K562 (cell line): ENCODE measurements at regions not wholly inside any gene's neighbourhood (a gene's known extent, or its start where the extent isn't known, plus 50 kb on each side); places are given as distances from the start of the nearest gene placed in this dataset.

Experiments
- ATAC-seq: fragments of 200-7000 bp; cut with Tn5 transposase; 3 replicates; pipeline ENCODE4 v1.9.1; 2020; ENCODE audit warnings: moderate library complexity
- BruUV-seq: library from RNA; stranded (reverse); fragments of 400-500 nt; replicated peaks from 2 replicates; lab custom pipeline; 2021; lab: Mats Ljungman, UMichigan
- CTCF ChIA-PET: fragments of 300-600 bp; formaldehyde crosslinking; extraction: SDS; loops from one replicate; lab custom pipeline; 2021; ENCODE audit warnings: low intra/inter-chr PET ratio; lab: Yijun Ruan, JAX
- POLR2A ChIA-PET: fragments of 300-600, 350-650 bp; sonication (Branson Sonifier 250); formaldehyde crosslinking; extraction: SDS; loops from one replicate; lab custom pipeline; 2021; ENCODE audit warnings: antibody characterized with exemption, inconsistent platforms; lab: Yijun Ruan, JAX
- DNase-seq, 4 experiments: peaks; one replicate each; pipeline versions ENCODE4 v3.0.0 to v3.0.0-alpha.2; 2011 to 2018; ENCODE audit warnings: low spot score in 3 of 4, mixed read lengths in 3 of 4; ENCODE audit errors: extremely low read depth in 1 of 4
- FAIRE-seq: peaks from 2 replicates; lab custom pipeline; 2011; peaks lifted over from hg19 to GRCh38; lab: Jason Lieb, UNC
- H2AFZ ChIP-seq: 2 replicates; pipeline ENCODE4 v1.6.0; 2011; ENCODE audit warnings: low read depth, low read length, control low read depth, inconsistent platforms
- H3K27ac ChIP-seq: fragments of 200-600 bp; 3 replicates; pipeline ENCODE4 v1.8.0; 2011; ENCODE audit warnings: low read depth, mild to moderate bottlenecking, control low read depth, inconsistent platforms, low read length, moderate library complexity, mixed read lengths; ENCODE audit errors: extremely low read depth
- H3K27me3 ChIP-seq, 2 experiments: fragments of 300-600 bp in 1 of 2; 2 replicates in 1 of 2; 3 replicates in 1 of 2; pipeline versions ENCODE4 v1.6.0 to v1.8.0; 2011; ENCODE audit warnings: inconsistent platforms in 2 of 2, low read length in 2 of 2, mild to moderate bottlenecking in 1 of 2, mixed read lengths in 1 of 2, moderate library complexity in 1 of 2; ENCODE audit not compliant: control insufficient read depth in 2 of 2, insufficient read depth in 2 of 2
- H3K36me3 ChIP-seq: fragments of 300-600 bp; 3 replicates; pipeline ENCODE4 v1.8.0; 2011; ENCODE audit warnings: mild to moderate bottlenecking, low read length, inconsistent platforms; ENCODE audit not compliant: control insufficient read depth, insufficient read depth
- H3K4me1 ChIP-seq, 2 experiments: fragments of 200-600 bp in 1 of 2; replicated peaks in 1 of 2; 2 replicates in 1 of 2; 3 replicates in 1 of 2; pipeline versions ENCODE4 v1.5.1 to v1.8.0; 2011; ENCODE audit warnings: inconsistent platforms in 2 of 2, low read length in 2 of 2, mild to moderate bottlenecking in 1 of 2, mixed read lengths in 1 of 2, moderate library complexity in 1 of 2; ENCODE audit not compliant: control insufficient read depth in 2 of 2, insufficient read depth in 2 of 2
- H3K4me2 ChIP-seq: 2 replicates; pipeline ENCODE4 v1.6.1; 2011; ENCODE audit warnings: low read length, control low read depth, inconsistent platforms, mixed read lengths; ENCODE audit not compliant: insufficient read depth
- H3K4me3 ChIP-seq: fragments of 200-600 bp; sonication (generic), shearing (Covaris generic); 2 replicates; pipeline ENCODE4 v1.5.1; 2016; ENCODE audit warnings: control low read depth, inconsistent platforms
- H3K79me2 ChIP-seq: fragments of 200-600 bp; 3 replicates; pipeline ENCODE4 v1.8.0; 2011; ENCODE audit warnings: low read length, inconsistent platforms; ENCODE audit not compliant: control insufficient read depth, insufficient read depth
- H3K9ac ChIP-seq, 2 experiments: 2 replicates each; pipeline versions ENCODE4 v1.6.0 to v1.6.1; 2011; ENCODE audit warnings: low read depth in 2 of 2, low read length in 2 of 2, control low read depth in 1 of 2, inconsistent platforms in 1 of 2, mild to moderate bottlenecking in 1 of 2, mixed read lengths in 1 of 2; ENCODE audit not compliant: insufficient read depth in 1 of 2
- H3K9me1 ChIP-seq: one replicate; pipeline ENCODE4 v1.6.0; 2011; ENCODE audit warnings: inconsistent platforms, mild to moderate bottlenecking, low read length, moderate library complexity; ENCODE audit not compliant: control insufficient read depth, insufficient read depth
- H3K9me3 ChIP-seq: replicated peaks from 2 replicates; pipeline ENCODE4 v1.5.1; 2011; ENCODE audit warnings: low read depth, low read length, inconsistent platforms; ENCODE audit not compliant: control insufficient read depth, insufficient read depth
- H4K20me1 ChIP-seq: replicated peaks from 2 replicates; pipeline ENCODE4 v1.6.1; 2011; ENCODE audit warnings: low read length, inconsistent platforms, mixed read lengths; ENCODE audit not compliant: control insufficient read depth, insufficient read depth
- BCL6 ChIP-seq: fragments of 250-450 bp; sonication (Bioruptor Pico); IDR thresholded peaks from 2 replicates; pipeline ENCODE4 v1.4.0; 2020
- C11orf30 ChIP-seq: fragments of 450-650 bp; IDR thresholded peaks from 2 replicates; pipeline ENCODE4 v1.6.1; 2016; ENCODE audit warnings: low read depth, mild to moderate bottlenecking
- DDX20 ChIP-seq: fragments of 450-650 bp; IDR thresholded peaks from 2 replicates; pipeline ENCODE4 v1.6.1; 2016; ENCODE audit warnings: missing genetic modification characterization, low read depth, mild to moderate bottlenecking, missing compliant biosample characterization, moderate library complexity
- FOS ChIP-seq: IDR thresholded peaks from 3 replicates; pipeline ENCODE4 v1.6.1; 2011; ENCODE audit not compliant: insufficient read length; ENCODE audit errors: extremely low read depth
- HDAC3 ChIP-seq: fragments of 450-650 bp; IDR thresholded peaks from 2 replicates; pipeline ENCODE4 v1.6.1; 2018; ENCODE audit warnings: borderline replicate concordance, mild to moderate bottlenecking, moderate library complexity; ENCODE audit not compliant: partially characterized antibody
- HMGXB4 ChIP-seq: sonication (generic); formaldehyde crosslinking; IDR thresholded peaks from 2 replicates; pipeline ENCODE4 v1.8.1; 2023; ENCODE audit warnings: mild to moderate bottlenecking, missing genetic modification reagents
- HNRNPLL ChIP-seq: fragments of 200-400 bp; formaldehyde crosslinking; IDR thresholded peaks from 2 replicates; pipeline ENCODE4 v1.6.1; 2017; ENCODE audit warnings: low read length, low read depth, mild to moderate bottlenecking; ENCODE audit not compliant: poor library complexity, severe bottlenecking
- KLF1 ChIP-seq: fragments of 450-650 bp; IDR thresholded peaks from 2 replicates; pipeline ENCODE4 v1.6.1; 2016; ENCODE audit warnings: missing genetic modification characterization, missing compliant biosample characterization
- MECOM ChIP-seq: fragments of 250-450 bp; sonication (Bioruptor Pico); IDR thresholded peaks from 2 replicates; pipeline ENCODE4 v1.8.0; 2022; ENCODE audit warnings: inconsistent platforms
- PCBP1 ChIP-seq: fragments of 200-400 bp; formaldehyde crosslinking; IDR thresholded peaks from 2 replicates; pipeline ENCODE4 v1.6.1; 2018; ENCODE audit warnings: mild to moderate bottlenecking, low read depth, low read length; ENCODE audit not compliant: poor library complexity, severe bottlenecking
- PHF20 ChIP-seq: fragments of 450-650 bp; IDR thresholded peaks from 2 replicates; pipeline ENCODE4 v1.6.1; 2018; ENCODE audit not compliant: partially characterized antibody
- PRPF4 ChIP-seq: fragments of 200-400 bp; formaldehyde crosslinking; IDR thresholded peaks from one replicate; pipeline ENCODE4 v1.6.1; 2017; ENCODE audit warnings: low read length, low read depth, mild to moderate bottlenecking; ENCODE audit not compliant: insufficient read depth, poor library complexity, severe bottlenecking
- RBM34 ChIP-seq: fragments of 200-400 bp; formaldehyde crosslinking; IDR thresholded peaks from 2 replicates; pipeline ENCODE4 v1.6.1; 2018; ENCODE audit warnings: low read length, borderline replicate concordance; ENCODE audit not compliant: insufficient read depth
- SAP30 ChIP-seq: fragments of 200-600 bp; sonication (generic); IDR thresholded peaks from 2 replicates; pipeline ENCODE4 v1.6.1; 2012; ENCODE audit warnings: borderline replicate concordance, low read depth, mild to moderate bottlenecking, moderate library complexity, low read length, control low read depth, inconsistent platforms; ENCODE audit not compliant: insufficient read depth, poor library complexity, severe bottlenecking
- SMARCC2 ChIP-seq: fragments of 450-650 bp; IDR thresholded peaks from 2 replicates; pipeline ENCODE4 v1.6.1; 2017; ENCODE audit warnings: antibody characterized with exemption, moderate library complexity, mild to moderate bottlenecking, low read depth
- TOE1 ChIP-seq, 2 experiments: fragments of 450-650 bp in 1 of 2; sonication (generic) in 1 of 2; formaldehyde crosslinking in 1 of 2; IDR thresholded peaks; 2 replicates each; pipeline versions ENCODE4 v1.7.1 to v1.8.0; 2016 to 2022; ENCODE audit warnings: borderline replicate concordance in 2 of 2, mild to moderate bottlenecking in 2 of 2, antibody characterized with exemption in 1 of 2, inconsistent platforms in 1 of 2, low read depth in 1 of 2, missing genetic modification reagents in 1 of 2, moderate library complexity in 1 of 2
- TRIM24 ChIP-seq, 2 experiments: fragments of 450-650 bp; IDR thresholded peaks; 2 replicates each; pipeline ENCODE4 v1.6.1; 2016
- ZNF224 ChIP-seq: sonication (generic); formaldehyde crosslinking; IDR thresholded peaks from 2 replicates; pipeline ENCODE4 v1.8.0; 2022; ENCODE audit warnings: mild to moderate bottlenecking, missing genetic modification reagents
- WGBS: fragments of 100-300 bp; shearing (Covaris generic); methylation state at CpG from one replicate; pipeline ENCODE4 v1.1.6; 2016; ENCODE audit warnings: low coverage, mixed read lengths; ENCODE audit not compliant: insufficient coverage; ENCODE audit errors: missing lambda C conversion rate; 5-methylcytosine and 5-hydroxymethylcytosine counted together
- in situ Hi-C: fragments of 300-500 bp; cut with MboI; formaldehyde crosslinking; loops from 4 replicates; pipeline ENCODE4 v1.15.0; 2018; ENCODE audit warnings: inconsistent platforms, mixed read lengths
- intact Hi-C: fragments of 100-400 bp; cut with micrococcal nuclease; formaldehyde crosslinking; loops from 2 replicates; pipeline ENCODE4 v1.14.2; 2022
- TF ChIP-seq, protein P1 (sequence below): fragments of 250-450 bp; sonication (Bioruptor Pico); IDR thresholded peaks from 2 replicates; pipeline ENCODE4 v1.8.0; 2022; ENCODE audit warnings: moderate library complexity, mild to moderate bottlenecking, inconsistent platforms
- TF ChIP-seq, protein P2 (sequence below), 2 experiments: fragments of 450-650 bp; conservative IDR thresholded peaks; 2 replicates each; pipeline ENCODE4 v1.6.1; 2017; ENCODE audit warnings: mild to moderate bottlenecking in 2 of 2, moderate library complexity in 2 of 2

DNA sequence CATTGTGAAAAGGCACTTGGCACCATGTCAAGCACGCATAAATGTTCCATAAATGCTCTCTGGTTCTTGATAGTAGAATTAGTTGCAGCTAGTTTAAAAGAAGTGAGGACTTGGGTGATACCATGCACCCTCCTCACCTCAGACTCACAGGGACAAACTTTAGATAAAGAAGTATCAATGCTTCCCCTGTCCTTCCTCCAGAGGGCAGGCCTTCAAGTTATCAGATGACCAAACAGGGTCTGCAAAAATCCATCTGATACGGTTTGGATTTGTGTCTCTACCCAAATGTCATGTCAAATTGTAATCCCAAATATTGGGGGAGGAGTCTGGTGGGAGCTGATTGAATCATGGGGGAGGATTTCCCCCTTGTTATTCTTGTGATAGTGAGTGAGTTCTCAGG is 54.1 kb downstream of the C1QL2 start:
- no peak for ATAC-seq
- no TSS peak for BruUV-seq
- 0% methylated on average over 2 of the region's 2 CpGs for WGBS

More for the DNA sequence above, 54.1 kb downstream of the C1QL2 start:
- ChIA-PET POLR2A (interaction anchor here (0.6 kb wide), 1 partner anchor 43 kb away, joined by 3 read pairs; no protein-coding TSS in a partner anchor), CTCF (no interaction called here)
- Histone ChIP-seq H3K79me2 (no peaks in the 10 kb centered on the region), H3K36me3 (no peaks in the 10 kb centered on the region), H3K4me2 (no peak overlapping the region), H3K27me3 (no peaks in the 10 kb centered on the region), H3K27ac (no peak overlapping the region), H2AFZ (no peak overlapping the region), H3K4me1 (no peaks in the 10 kb centered on the region), H3K4me3 (no peak overlapping the region), H3K9me1 (no peaks in the 10 kb centered on the region), H3K9ac (no peak overlapping the region), H3K9me3 (no peaks in the 10 kb centered on the region), H4K20me1 (no peaks in the 10 kb centered on the region)
- TF ChIP-seq HMGXB4 (CRISPR knock-in tag): no peak
- TF ChIP-seq HDAC3: no peak
- no peak for TF ChIP-seq TRIM24 (IDR thresholded peaks at IDR 0.05)
- TF ChIP-seq PCBP1: no peak
- no peak for TF ChIP-seq TOE1 (IDR thresholded peaks at IDR 0.05; ENCODE audit: borderline replicate concordance)
- no peak for TF ChIP-seq TOE1 (CRISPR knock-in tag; IDR thresholded peaks at IDR 0.05; ENCODE audit: borderline replicate concordance, low read depth)
- TF ChIP-seq HNRNPLL: no peak
- TF ChIP-seq MECOM (CRISPR knock-in tag): no peak
- TF ChIP-seq RBM34: no peak
- TF ChIP-seq SAP30: no peak
- TF ChIP-seq SMARCC2: no peak
- TF ChIP-seq, protein P1, sequence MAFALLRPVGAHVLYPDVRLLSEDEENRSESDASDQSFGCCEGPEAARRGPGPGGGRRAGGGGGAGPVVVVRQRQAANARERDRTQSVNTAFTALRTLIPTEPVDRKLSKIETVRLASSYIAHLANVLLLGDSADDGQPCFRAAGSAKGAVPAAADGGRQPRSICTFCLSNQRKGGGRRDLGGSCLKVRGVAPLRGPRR (CRISPR knock-in tag): no peak
- TF ChIP-seq FOS: no peak
- TF ChIP-seq ZNF224 (CRISPR knock-in tag): no peak
- TF ChIP-seq C11orf30: no peak
- no peak for TF ChIP-seq PRPF4
- no peak for TF ChIP-seq DDX20 (tag)
- TF ChIP-seq, protein P2, sequence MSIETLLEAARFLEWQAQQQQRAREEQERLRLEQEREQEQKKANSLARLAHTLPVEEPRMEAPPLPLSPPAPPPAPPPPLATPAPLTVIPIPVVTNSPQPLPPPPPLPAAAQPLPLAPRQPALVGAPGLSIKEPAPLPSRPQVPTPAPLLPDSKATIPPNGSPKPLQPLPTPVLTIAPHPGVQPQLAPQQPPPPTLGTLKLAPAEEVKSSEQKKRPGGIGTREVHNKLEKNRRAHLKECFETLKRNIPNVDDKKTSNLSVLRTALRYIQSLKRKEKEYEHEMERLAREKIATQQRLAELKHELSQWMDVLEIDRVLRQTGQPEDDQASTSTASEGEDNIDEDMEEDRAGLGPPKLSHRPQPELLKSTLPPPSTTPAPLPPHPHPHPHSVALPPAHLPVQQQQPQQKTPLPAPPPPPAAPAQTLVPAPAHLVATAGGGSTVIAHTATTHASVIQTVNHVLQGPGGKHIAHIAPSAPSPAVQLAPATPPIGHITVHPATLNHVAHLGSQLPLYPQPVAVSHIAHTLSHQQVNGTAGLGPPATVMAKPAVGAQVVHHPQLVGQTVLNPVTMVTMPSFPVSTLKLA (conservative IDR thresholded peaks at IDR 0.05): no peak
- TF ChIP-seq BCL6 (CRISPR knock-in tag): no peak
- no peak for TF ChIP-seq KLF1 (tag)
- no peak for TF ChIP-seq PHF20
- DNase-seq (no peak), FAIRE-seq (no peak)
- in situ Hi-C loops (no loop called here), intact Hi-C loops (no loop called here)
